K562 (cell line): ENCODE measurements at regions not wholly inside any gene's neighbourhood (a gene's known extent, or its start where the extent isn't known, plus 50 kb on each side); places are given as distances from the start of the nearest gene placed in this dataset.

Experiments used
- ATAC-seq: fragments of 200-7000 bp; cut with Tn5 transposase; 3 replicates; pipeline ENCODE4 v1.9.1; 2020; ENCODE audit warnings: moderate library complexity
- BruUV-seq: library from RNA; stranded (reverse); fragments of 400-500 nt; replicated peaks from 2 replicates; lab custom pipeline; 2021; lab: Mats Ljungman, UMichigan
- CTCF ChIA-PET: fragments of 300-600 bp; formaldehyde crosslinking; extraction: SDS; loops from one replicate; lab custom pipeline; 2021; ENCODE audit warnings: low intra/inter-chr PET ratio; lab: Yijun Ruan, JAX
- POLR2A ChIA-PET: fragments of 300-600, 350-650 bp; sonication (Branson Sonifier 250); formaldehyde crosslinking; extraction: SDS; loops from one replicate; lab custom pipeline; 2021; ENCODE audit warnings: antibody characterized with exemption, inconsistent platforms; lab: Yijun Ruan, JAX
- DNase-seq, 4 experiments: peaks; one replicate each; pipeline versions ENCODE4 v3.0.0 to v3.0.0-alpha.2; 2011 to 2018; ENCODE audit warnings: low spot score in 3 of 4, mixed read lengths in 3 of 4; ENCODE audit errors: extremely low read depth in 1 of 4
- FAIRE-seq: peaks from 2 replicates; lab custom pipeline; 2011; peaks lifted over from hg19 to GRCh38; lab: Jason Lieb, UNC
- H2AFZ ChIP-seq: 2 replicates; pipeline ENCODE4 v1.6.0; 2011; ENCODE audit warnings: low read depth, low read length, control low read depth, inconsistent platforms
- H3K27ac ChIP-seq: fragments of 200-600 bp; 3 replicates; pipeline ENCODE4 v1.8.0; 2011; ENCODE audit warnings: low read depth, mild to moderate bottlenecking, control low read depth, inconsistent platforms, low read length, moderate library complexity, mixed read lengths; ENCODE audit errors: extremely low read depth
- H3K27me3 ChIP-seq, 2 experiments: fragments of 300-600 bp in 1 of 2; 2 replicates in 1 of 2; 3 replicates in 1 of 2; pipeline versions ENCODE4 v1.6.0 to v1.8.0; 2011; ENCODE audit warnings: inconsistent platforms in 2 of 2, low read length in 2 of 2, mild to moderate bottlenecking in 1 of 2, mixed read lengths in 1 of 2, moderate library complexity in 1 of 2; ENCODE audit not compliant: control insufficient read depth in 2 of 2, insufficient read depth in 2 of 2
- H3K36me3 ChIP-seq: fragments of 300-600 bp; 3 replicates; pipeline ENCODE4 v1.8.0; 2011; ENCODE audit warnings: mild to moderate bottlenecking, low read length, inconsistent platforms; ENCODE audit not compliant: control insufficient read depth, insufficient read depth
- H3K4me1 ChIP-seq, 2 experiments: fragments of 200-600 bp in 1 of 2; replicated peaks in 1 of 2; 2 replicates in 1 of 2; 3 replicates in 1 of 2; pipeline versions ENCODE4 v1.5.1 to v1.8.0; 2011; ENCODE audit warnings: inconsistent platforms in 2 of 2, low read length in 2 of 2, mild to moderate bottlenecking in 1 of 2, mixed read lengths in 1 of 2, moderate library complexity in 1 of 2; ENCODE audit not compliant: control insufficient read depth in 2 of 2, insufficient read depth in 2 of 2
- H3K4me2 ChIP-seq: 2 replicates; pipeline ENCODE4 v1.6.1; 2011; ENCODE audit warnings: low read length, control low read depth, inconsistent platforms, mixed read lengths; ENCODE audit not compliant: insufficient read depth
- H3K4me3 ChIP-seq: fragments of 200-600 bp; sonication (generic), shearing (Covaris generic); 2 replicates; pipeline ENCODE4 v1.5.1; 2016; ENCODE audit warnings: control low read depth, inconsistent platforms
- H3K79me2 ChIP-seq: fragments of 200-600 bp; 3 replicates; pipeline ENCODE4 v1.8.0; 2011; ENCODE audit warnings: low read length, inconsistent platforms; ENCODE audit not compliant: control insufficient read depth, insufficient read depth
- H3K9ac ChIP-seq, 2 experiments: 2 replicates each; pipeline versions ENCODE4 v1.6.0 to v1.6.1; 2011; ENCODE audit warnings: low read depth in 2 of 2, low read length in 2 of 2, control low read depth in 1 of 2, inconsistent platforms in 1 of 2, mild to moderate bottlenecking in 1 of 2, mixed read lengths in 1 of 2; ENCODE audit not compliant: insufficient read depth in 1 of 2
- H3K9me1 ChIP-seq: one replicate; pipeline ENCODE4 v1.6.0; 2011; ENCODE audit warnings: inconsistent platforms, mild to moderate bottlenecking, low read length, moderate library complexity; ENCODE audit not compliant: control insufficient read depth, insufficient read depth
- H3K9me3 ChIP-seq: replicated peaks from 2 replicates; pipeline ENCODE4 v1.5.1; 2011; ENCODE audit warnings: low read depth, low read length, inconsistent platforms; ENCODE audit not compliant: control insufficient read depth, insufficient read depth
- H4K20me1 ChIP-seq: replicated peaks from 2 replicates; pipeline ENCODE4 v1.6.1; 2011; ENCODE audit warnings: low read length, inconsistent platforms, mixed read lengths; ENCODE audit not compliant: control insufficient read depth, insufficient read depth
- CSDE1 ChIP-seq, 2 experiments: fragments of 450-650 bp; IDR thresholded peaks; 2 replicates each; pipeline ENCODE4 v1.6.1; 2016; ENCODE audit warnings: mild to moderate bottlenecking in 1 of 2
- FOXK1 ChIP-seq: sonication (generic); formaldehyde crosslinking; IDR thresholded peaks from 2 replicates; pipeline ENCODE4 v1.8.0; 2022; ENCODE audit warnings: missing genetic modification reagents, mild to moderate bottlenecking, borderline replicate concordance
- HDAC1 ChIP-seq, 2 experiments: fragments of 450-650 bp; IDR thresholded peaks; 2 replicates each; pipeline ENCODE4 v1.6.1; 2016 to 2017; ENCODE audit warnings: inconsistent platforms in 1 of 2, mild to moderate bottlenecking in 1 of 2, moderate library complexity in 1 of 2
- PHB2 ChIP-seq: fragments of 450-650 bp; IDR thresholded peaks from 2 replicates; pipeline ENCODE4 v1.6.1; 2017; ENCODE audit warnings: low read depth
- POLR2AphosphoS2 ChIP-seq: IDR thresholded peaks from 2 replicates; pipeline ENCODE4 v1.6.1; 2012; ENCODE audit warnings: low read length, improper control_type of control experiment
- SIN3B ChIP-seq: fragments of 450-650 bp; IDR thresholded peaks from 2 replicates; pipeline ENCODE4 v1.6.1; 2017; ENCODE audit warnings: low read depth, mild to moderate bottlenecking, moderate library complexity
- WGBS: fragments of 100-300 bp; shearing (Covaris generic); methylation state at CpG from one replicate; pipeline ENCODE4 v1.1.6; 2016; ENCODE audit warnings: low coverage, mixed read lengths; ENCODE audit not compliant: insufficient coverage; ENCODE audit errors: missing lambda C conversion rate; 5-methylcytosine and 5-hydroxymethylcytosine counted together
- in situ Hi-C: fragments of 300-500 bp; cut with MboI; formaldehyde crosslinking; loops from 4 replicates; pipeline ENCODE4 v1.15.0; 2018; ENCODE audit warnings: inconsistent platforms, mixed read lengths
- intact Hi-C: fragments of 100-400 bp; cut with micrococcal nuclease; formaldehyde crosslinking; loops from 2 replicates; pipeline ENCODE4 v1.14.2; 2022
- TF ChIP-seq, protein P1 (sequence below): fragments of 450-650 bp; conservative IDR thresholded peaks from 2 replicates; pipeline ENCODE4 v1.6.1; 2016; ENCODE audit warnings: missing genetic modification characterization, low read depth, mild to moderate bottlenecking, control low read depth, missing compliant biosample characterization
- TF ChIP-seq, protein P2 (sequence below): sonication (generic); formaldehyde crosslinking; IDR thresholded peaks from 2 replicates; pipeline ENCODE4 v1.9.0; 2022; ENCODE audit warnings: mild to moderate bottlenecking, missing genetic modification reagents

DNA sequence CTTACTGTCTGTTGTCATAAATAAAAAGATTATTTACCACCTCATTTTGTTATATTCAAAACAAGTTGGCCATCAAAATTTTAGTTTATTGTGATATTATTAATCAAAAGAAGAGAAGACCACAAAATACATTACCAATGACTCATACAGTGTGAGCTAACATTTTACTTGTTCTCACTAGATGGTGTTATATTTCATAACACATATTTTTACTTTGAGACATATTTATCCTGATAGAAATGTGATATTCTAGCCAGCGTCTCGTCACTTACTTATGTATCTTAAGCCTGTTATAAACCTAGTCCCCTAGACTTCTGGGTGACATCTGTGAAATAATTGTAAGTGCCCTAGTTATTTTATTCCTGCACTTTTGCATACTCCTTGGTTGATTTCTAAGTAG lies 263.2 kb downstream of the CDH7 start:
- Histone ChIP-seq H4K20me1 (no peaks in the 10 kb centered on the region), H3K9ac (no peak overlapping the region), H3K9me1 (no peaks in the 10 kb centered on the region), H3K36me3 (no peaks in the 10 kb centered on the region), H3K27me3 (no peaks in the 10 kb centered on the region), H3K9me3 (no peaks in the 10 kb centered on the region), H3K27ac (no peak overlapping the region), H3K79me2 (no peaks in the 10 kb centered on the region), H3K4me1 (no peaks in the 10 kb centered on the region), H3K4me2 (no peak overlapping the region), H2AFZ (no peak overlapping the region), H3K4me3 (no peak overlapping the region)
- ChIA-PET CTCF (no interaction called here), POLR2A (no interaction called here)
- no peak for FAIRE-seq
- DNase-seq, result no peak
- no peak for ATAC-seq
- no TSS peak for BruUV-seq
- in situ Hi-C loops, result no loop called here
- intact Hi-C loops, result no loop called here
- WGBS, result 10% methylated on average over 2 of the region's 2 CpGs
- TF ChIP-seq PHB2, result no peak
- TF ChIP-seq, protein P1, sequence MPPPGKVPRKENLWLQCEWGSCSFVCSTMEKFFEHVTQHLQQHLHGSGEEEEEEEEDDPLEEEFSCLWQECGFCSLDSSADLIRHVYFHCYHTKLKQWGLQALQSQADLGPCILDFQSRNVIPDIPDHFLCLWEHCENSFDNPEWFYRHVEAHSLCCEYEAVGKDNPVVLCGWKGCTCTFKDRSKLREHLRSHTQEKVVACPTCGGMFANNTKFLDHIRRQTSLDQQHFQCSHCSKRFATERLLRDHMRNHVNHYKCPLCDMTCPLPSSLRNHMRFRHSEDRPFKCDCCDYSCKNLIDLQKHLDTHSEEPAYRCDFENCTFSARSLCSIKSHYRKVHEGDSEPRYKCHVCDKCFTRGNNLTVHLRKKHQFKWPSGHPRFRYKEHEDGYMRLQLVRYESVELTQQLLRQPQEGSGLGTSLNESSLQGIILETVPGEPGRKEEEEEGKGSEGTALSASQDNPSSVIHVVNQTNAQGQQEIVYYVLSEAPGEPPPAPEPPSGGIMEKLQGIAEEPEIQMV (tag), result no peak
- TF ChIP-seq FOXK1, result no peak
- TF ChIP-seq, protein P2, sequence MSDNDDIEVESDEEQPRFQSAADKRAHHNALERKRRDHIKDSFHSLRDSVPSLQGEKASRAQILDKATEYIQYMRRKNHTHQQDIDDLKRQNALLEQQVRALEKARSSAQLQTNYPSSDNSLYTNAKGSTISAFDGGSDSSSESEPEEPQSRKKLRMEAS (CRISPR knock-in tag), result no peak
- no peak for TF ChIP-seq POLR2AphosphoS2
- no peak for TF ChIP-seq SIN3B
- TF ChIP-seq CSDE1 (IDR thresholded peaks at IDR 0.05), result no peak
- TF ChIP-seq HDAC1 (IDR thresholded peaks at IDR 0.05), result no peak
